ENCODE measurements at regions not wholly inside any gene's neighbourhood (a gene's known extent, or its start where the extent isn't known, plus 50 kb on each side); places are given as distances from the start of the nearest gene placed in this dataset.
"Not testable (repeated sequence)": the region's sequence is repeated elsewhere in the genome, so short reads cannot be mapped to it uniquely, and the experiment has no call there.

DNA sequence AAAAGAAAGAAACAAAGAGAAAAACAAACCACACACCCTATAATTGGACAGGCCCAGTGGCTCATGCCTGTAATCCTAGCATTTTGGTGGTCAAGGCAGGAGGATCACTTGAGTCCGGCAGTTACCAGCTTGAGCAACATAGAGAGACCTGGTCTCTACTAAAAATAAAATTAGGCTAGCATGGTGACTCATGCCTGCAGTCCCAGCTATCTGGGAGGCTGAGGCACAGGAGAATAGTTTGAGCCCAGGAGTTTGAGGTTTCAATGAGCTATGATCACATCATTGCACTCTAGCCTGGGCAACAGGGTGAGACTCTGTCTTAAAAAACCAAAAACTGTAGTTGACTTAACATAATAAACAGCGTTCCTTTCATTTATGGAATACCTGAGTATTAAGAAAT lies 72.3 kb upstream of the ST3GAL6 start:
- TF ChIP-seq, protein P1, sequence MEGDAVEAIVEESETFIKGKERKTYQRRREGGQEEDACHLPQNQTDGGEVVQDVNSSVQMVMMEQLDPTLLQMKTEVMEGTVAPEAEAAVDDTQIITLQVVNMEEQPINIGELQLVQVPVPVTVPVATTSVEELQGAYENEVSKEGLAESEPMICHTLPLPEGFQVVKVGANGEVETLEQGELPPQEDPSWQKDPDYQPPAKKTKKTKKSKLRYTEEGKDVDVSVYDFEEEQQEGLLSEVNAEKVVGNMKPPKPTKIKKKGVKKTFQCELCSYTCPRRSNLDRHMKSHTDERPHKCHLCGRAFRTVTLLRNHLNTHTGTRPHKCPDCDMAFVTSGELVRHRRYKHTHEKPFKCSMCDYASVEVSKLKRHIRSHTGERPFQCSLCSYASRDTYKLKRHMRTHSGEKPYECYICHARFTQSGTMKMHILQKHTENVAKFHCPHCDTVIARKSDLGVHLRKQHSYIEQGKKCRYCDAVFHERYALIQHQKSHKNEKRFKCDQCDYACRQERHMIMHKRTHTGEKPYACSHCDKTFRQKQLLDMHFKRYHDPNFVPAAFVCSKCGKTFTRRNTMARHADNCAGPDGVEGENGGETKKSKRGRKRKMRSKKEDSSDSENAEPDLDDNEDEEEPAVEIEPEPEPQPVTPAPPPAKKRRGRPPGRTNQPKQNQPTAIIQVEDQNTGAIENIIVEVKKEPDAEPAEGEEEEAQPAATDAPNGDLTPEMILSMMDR (conservative IDR thresholded peaks at IDR 0.05), result no peak
- no peak overlapping the region for H3K27ac ChIP-seq

DNA sequence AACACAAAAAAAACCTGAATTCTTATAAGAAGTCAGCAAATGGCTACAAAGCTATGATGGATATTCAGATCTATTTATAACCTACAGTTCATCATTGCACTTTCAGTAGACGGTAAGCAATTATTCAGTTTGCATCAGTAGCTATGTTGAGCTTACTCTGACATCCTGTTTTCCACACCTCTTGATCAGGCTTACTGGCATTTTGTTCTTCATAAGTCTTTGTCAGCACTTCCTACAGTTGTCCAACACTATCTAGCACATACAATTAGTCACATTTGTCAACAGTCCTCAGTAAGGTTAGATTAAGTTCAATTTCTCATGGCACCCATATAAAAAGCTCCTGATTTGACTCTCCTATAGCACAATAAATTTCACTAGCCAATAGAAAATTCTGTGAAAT lies 71.2 kb upstream of the ST3GAL6 start:
- TF ChIP-seq, protein P1 (conservative IDR thresholded peaks at IDR 0.05), result no peak
- no peak overlapping the region for H3K27ac ChIP-seq

DNA sequence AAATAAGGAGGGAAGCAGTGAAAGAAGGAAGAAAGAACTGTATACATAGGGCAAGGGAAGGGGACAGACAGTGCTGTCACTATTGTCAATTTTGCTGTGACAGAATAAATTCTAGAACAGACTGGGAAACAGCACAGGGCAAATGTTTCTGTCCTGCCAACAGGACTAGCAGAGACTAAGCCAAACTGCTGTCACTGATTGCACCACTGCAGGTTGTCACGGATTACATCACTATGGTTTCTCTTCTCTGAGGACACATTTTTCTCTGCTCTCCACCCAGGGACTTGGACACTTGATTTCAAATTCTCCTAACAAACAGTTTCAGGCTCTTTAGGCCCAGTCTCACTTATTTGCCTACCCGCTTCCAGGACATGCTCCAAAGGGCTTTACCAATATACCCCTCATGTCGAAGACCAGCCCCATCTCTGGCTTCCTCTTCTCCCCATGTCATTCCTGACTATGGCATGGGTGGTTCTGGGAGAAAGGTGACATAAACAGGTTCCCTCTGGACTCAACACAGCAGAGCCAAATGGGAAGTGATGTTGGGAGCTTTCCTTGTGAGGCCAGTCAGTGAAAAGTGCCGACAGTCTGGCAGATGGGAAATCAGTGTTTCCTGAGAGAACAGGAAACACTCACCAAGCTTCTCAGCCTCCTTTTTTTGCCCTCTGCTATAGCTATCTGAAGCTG lies 70.2 kb upstream of the ST3GAL6 start:
- H3K27ac ChIP-seq, result no peak overlapping the region
- TF ChIP-seq, protein P1 (conservative IDR thresholded peaks at IDR 0.05), result no peak

DNA sequence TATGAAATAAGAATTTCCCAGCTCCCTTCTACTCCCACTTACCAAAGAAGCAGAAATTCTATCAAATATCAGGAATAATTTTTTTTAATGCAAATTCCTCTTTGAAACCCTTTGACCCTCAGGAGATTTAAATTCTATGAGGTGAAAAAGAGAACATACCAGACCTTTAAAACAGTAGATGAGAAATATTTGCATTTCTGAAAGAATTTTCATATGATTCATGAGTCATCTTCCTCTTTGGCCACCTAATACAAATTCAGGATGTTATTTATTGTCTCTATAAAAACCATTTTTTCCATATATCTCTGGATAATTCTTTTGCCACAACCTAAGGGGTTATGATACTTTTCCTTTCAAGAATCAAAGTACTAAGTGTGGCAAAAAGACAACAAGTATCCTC lies 67.3 kb upstream of the ST3GAL6 start:
- H3K27ac ChIP-seq, result no peak overlapping the region
- TF ChIP-seq, protein P1 (conservative IDR thresholded peaks at IDR 0.05), result no peak

DNA sequence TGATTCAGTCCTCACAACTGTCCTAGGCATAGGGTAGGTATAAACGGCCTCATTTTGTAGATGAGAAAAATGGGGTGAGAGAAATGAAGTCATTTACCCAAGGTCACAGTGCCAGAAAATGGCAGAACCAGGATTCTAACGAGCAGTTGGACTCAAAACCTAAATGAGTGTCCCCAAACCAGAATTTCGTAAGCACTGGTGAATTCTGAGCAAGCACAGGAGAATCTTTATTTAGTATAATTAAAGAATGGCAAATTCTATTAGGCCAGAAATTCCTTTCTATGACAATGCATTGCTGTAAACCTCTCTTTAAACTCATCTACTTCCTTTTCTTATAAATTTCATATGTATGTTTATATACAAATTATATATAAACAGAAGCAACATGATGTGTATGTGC lies 66.8 kb upstream of the ST3GAL6 start:
- not testable (repeated sequence) for H3K27ac ChIP-seq

DNA sequence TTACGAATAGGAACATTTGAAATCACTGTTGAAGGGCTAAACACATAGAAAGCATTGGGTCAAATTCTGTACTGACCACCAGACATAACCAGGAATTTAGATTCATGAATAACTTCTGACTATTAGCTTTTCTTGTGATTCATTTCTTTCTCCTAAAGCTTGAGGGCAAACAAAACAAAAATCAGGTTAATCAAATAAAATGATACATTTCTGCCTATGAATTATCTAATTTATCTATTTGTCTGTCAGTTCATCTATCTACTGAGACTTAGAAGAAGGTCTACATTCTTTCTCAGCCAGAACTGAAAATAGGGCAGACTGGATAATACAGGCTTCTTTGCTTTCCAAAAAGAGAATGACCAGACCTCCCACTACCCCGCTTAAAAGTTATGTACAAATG lies 65.9 kb upstream of the ST3GAL6 start:
- no peak overlapping the region for H3K27ac ChIP-seq
- TF ChIP-seq, protein P1 (conservative IDR thresholded peaks at IDR 0.05), result no peak

DNA sequence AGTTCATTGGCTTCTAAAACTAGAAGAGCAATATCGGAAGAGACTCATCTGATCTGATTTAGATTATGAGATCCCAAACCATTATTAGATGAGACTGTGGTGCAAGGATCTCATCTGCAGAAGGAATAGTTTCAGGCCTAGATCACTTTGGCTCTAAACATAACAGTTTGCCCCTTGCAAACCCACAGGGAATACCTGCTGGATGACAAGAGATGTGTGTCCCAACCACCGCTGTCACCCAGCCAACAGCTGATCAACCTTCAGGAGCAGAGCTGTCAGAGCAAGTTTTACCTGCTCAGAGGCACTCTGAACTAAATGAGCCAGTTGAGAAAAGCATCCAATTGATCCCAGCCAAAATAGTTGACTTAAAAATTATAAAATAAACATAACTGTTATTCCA lies 64.0 kb upstream of the ST3GAL6 start:
- no peak overlapping the region for H3K27ac ChIP-seq
- TF ChIP-seq, protein P1 (conservative IDR thresholded peaks at IDR 0.05), result no peak

DNA sequence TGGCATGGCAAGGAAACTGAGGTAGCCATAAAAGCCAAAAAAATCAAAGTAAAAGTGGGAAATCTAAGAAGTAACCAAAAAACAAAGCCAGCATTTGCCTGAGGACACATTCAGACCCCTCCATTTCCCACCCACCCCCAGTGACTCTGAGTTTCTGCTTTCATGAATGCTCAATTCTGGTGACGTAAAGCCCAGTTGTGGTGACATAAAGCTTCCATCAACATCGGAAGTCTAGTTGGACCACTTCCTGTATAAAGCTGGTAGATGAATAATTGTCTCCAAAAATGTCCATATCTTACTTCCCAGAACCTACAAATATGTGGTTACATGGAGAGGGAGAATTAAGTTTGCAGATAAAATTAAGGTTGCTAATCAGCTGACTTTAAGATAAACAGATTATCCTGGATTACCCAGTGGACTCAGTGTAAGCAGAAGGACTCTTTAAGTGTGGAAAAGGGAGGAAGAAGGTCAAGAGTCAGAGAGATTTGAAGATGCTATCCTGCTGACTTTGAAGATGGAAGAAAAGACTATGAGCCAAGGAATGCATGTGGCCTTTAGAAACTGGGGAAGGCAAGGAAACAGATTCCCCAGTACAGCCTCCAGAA lies 62.0 kb upstream of the ST3GAL6 start:
- H3K27ac ChIP-seq, result no peak overlapping the region
- TF ChIP-seq, protein P1 (conservative IDR thresholded peaks at IDR 0.05), result no peak
